HG03442 (cell line): ENCODE measurements at regions not wholly inside any gene's neighbourhood (a gene's known extent, or its start where the extent isn't known, plus 50 kb on each side); places are given as distances from the start of the nearest gene placed in this dataset.
A peak's percentile ranks its signal among the peaks of the same experiment; 100 is the strongest.
"Not testable (repeated sequence)": the region's sequence is repeated elsewhere in the genome, so short reads cannot be mapped to it uniquely, and the experiment has no call there.

Source experiments
- ATAC-seq: cut with Tn5 transposase; IDR thresholded peaks from one replicate; pipeline ENCODE4 v1.9.1; 2021; ENCODE audit warnings: mild to moderate bottlenecking, moderate library complexity; ENCODE audit not compliant: unreplicated experiment

- no peak for ATAC-seq
Observed at GRCh38 chr2:195364015-195364965, 292.7 kb upstream of the SLC39A10 start.

GRCh38 chr2:195363496-195363895 lies 293.5 kb upstream of the SLC39A10 start:
- no peak for ATAC-seq

GRCh38 chr2:195360242-195360641 lies 296.8 kb upstream of the SLC39A10 start:
- no peak for ATAC-seq

- no peak for ATAC-seq
Observed at GRCh38 chr2:195359043-195359735, 297.8 kb upstream of the SLC39A10 start.

GRCh38 chr2:195356920-195357440 lies 300.0 kb upstream of the SLC39A10 start:
- no peak for ATAC-seq

- no peak for ATAC-seq
Observed at GRCh38 chr2:195356026-195356425, 301.0 kb upstream of the SLC39A10 start.

GRCh38 chr2:195352581-195352980 lies 304.4 kb upstream of the SLC39A10 start:
- ATAC-seq = no peak

GRCh38 chr2:195343942-195344530 lies 313.0 kb upstream of the SLC39A10 start:
- no peak for ATAC-seq

GRCh38 chr2:195343540-195343939 lies 313.5 kb upstream of the SLC39A10 start:
- ATAC-seq = no peak

GRCh38 chr2:195342061-195342460 lies 315.0 kb upstream of the SLC39A10 start:
- ATAC-seq = no peak

GRCh38 chr2:195338856-195339255 lies 318.2 kb upstream of the SLC39A10 start:
- no peak for ATAC-seq

GRCh38 chr2:195337597-195337996 lies 319.4 kb upstream of the SLC39A10 start:
- ATAC-seq = no peak

GRCh38 chr2:195333869-195334268 lies 323.2 kb upstream of the SLC39A10 start:
- ATAC-seq = no peak

GRCh38 chr2:195331966-195332365 lies 325.1 kb upstream of the SLC39A10 start:
- no peak for ATAC-seq

- ATAC-seq = no peak
Observed at GRCh38 chr2:195331129-195331528, 325.9 kb upstream of the SLC39A10 start.

- no peak for ATAC-seq
Observed at GRCh38 chr2:195330513-195330956, 326.5 kb upstream of the SLC39A10 start.

- not testable (repeated sequence) for ATAC-seq
Observed at GRCh38 chr2:195329784-195330183, 327.2 kb upstream of the SLC39A10 start.

- no peak for ATAC-seq
Observed at GRCh38 chr2:195326537-195326936, 330.5 kb upstream of the SLC39A10 start.

GRCh38 chr2:195322324-195322723 lies 334.7 kb upstream of the SLC39A10 start:
- no peak for ATAC-seq

GRCh38 chr2:195320413-195320973 lies 336.5 kb upstream of the SLC39A10 start:
- peak; percentile 70 for ATAC-seq
